Neural cell (in vitro differentiated cells): ENCODE measurements at regions not wholly inside any gene's neighbourhood (a gene's known extent, or its start where the extent isn't known, plus 50 kb on each side); places are given as distances from the start of the nearest gene placed in this dataset.

ENCODE experiments used
- H2AFZ ChIP-seq: fragments of 200-600, 300-800 bp; sonication (generic), shearing (Covaris generic); 2 replicates; pipeline ENCODE4 v1.6.0; 2014; ENCODE audit warnings: low read depth, mild to moderate bottlenecking, antibody characterized with exemption, low read length, moderate library complexity
- H3F3A ChIP-seq: fragments of 200-600 bp; shearing (Covaris generic); 2 replicates; pipeline ENCODE4 v1.6.1; 2016; ENCODE audit warnings: mild to moderate bottlenecking, moderate library complexity, mixed read lengths, antibody characterized with exemption, low read length; ENCODE audit not compliant: insufficient read depth, poor library complexity, severe bottlenecking
- H3K27ac ChIP-seq: fragments of 200-600, 300-800 bp; sonication (generic), shearing (Covaris generic); 2 replicates; pipeline ENCODE4 v1.5.1; 2014; ENCODE audit warnings: mild to moderate bottlenecking, low read length, moderate library complexity
- H3K27me3 ChIP-seq: fragments of 300-800, 200-600 bp; sonication (generic), shearing (Covaris generic); 2 replicates; pipeline ENCODE4 v1.6.0; 2014; ENCODE audit warnings: mild to moderate bottlenecking, low read depth, low read length, moderate library complexity; ENCODE audit not compliant: insufficient read depth
- H3K36me3 ChIP-seq: fragments of 300-800, 200-600 bp; sonication (generic), shearing (Covaris generic); 2 replicates; pipeline ENCODE4 v1.5.1; 2014; ENCODE audit warnings: mild to moderate bottlenecking, antibody characterized with exemption, low read length, moderate library complexity; ENCODE audit not compliant: insufficient read depth
- H3K4me2 ChIP-seq: fragments of 300-800, 200-600 bp; sonication (generic), shearing (Covaris generic); 2 replicates; pipeline ENCODE4 v1.6.0; 2014; ENCODE audit warnings: mild to moderate bottlenecking, low read length
- H3K4me3 ChIP-seq: fragments of 300-800, 200-600 bp; sonication (generic), shearing (Covaris generic); 2 replicates; pipeline ENCODE4 v1.5.1; 2014; ENCODE audit warnings: mild to moderate bottlenecking, low read length, moderate library complexity
- H3K79me2 ChIP-seq: fragments of 200-600 bp; shearing (Covaris generic); replicated peaks from 2 replicates; pipeline ENCODE4 v1.6.0; 2014; ENCODE audit warnings: mild to moderate bottlenecking, low read length, moderate library complexity; ENCODE audit not compliant: insufficient read depth
- H3K9ac ChIP-seq: fragments of 300-800, 200-600 bp; sonication (generic), shearing (Covaris generic); 2 replicates; pipeline ENCODE4 v1.6.1; 2016; ENCODE audit warnings: mild to moderate bottlenecking, low read length, mixed read lengths
- H3K9me2 ChIP-seq: fragments of 200-600 bp; shearing (Covaris generic); 2 replicates; pipeline ENCODE4 v1.6.1; 2016; ENCODE audit warnings: mild to moderate bottlenecking, low read length, mixed read lengths; ENCODE audit not compliant: insufficient read depth
- H3K9me3 ChIP-seq: fragments of 200-600, 300-800 bp; sonication (generic), shearing (Covaris generic); 2 replicates; pipeline ENCODE4 v1.6.1; 2016; ENCODE audit warnings: mild to moderate bottlenecking, mixed run types, low read length, moderate library complexity, mixed read lengths
- H4K20me1 ChIP-seq: fragments of 200-600 bp; shearing (Covaris generic); 2 replicates; pipeline ENCODE4 v1.6.1; 2016; ENCODE audit warnings: mild to moderate bottlenecking, mixed run types; ENCODE audit not compliant: insufficient read depth
- CTCF ChIP-seq: fragments of 450-650 bp; IDR thresholded peaks from 2 replicates; pipeline ENCODE4 v1.5.1; 2014; ENCODE audit warnings: antibody characterized with exemption, mild to moderate bottlenecking, moderate library complexity; ENCODE audit not compliant: poor library complexity, severe bottlenecking
- EP300 ChIP-seq: fragments of 450-650 bp; conservative IDR thresholded peaks from 2 replicates; pipeline ENCODE4 v1.6.1; 2014; ENCODE audit warnings: antibody characterized with exemption, mild to moderate bottlenecking, moderate library complexity; ENCODE audit not compliant: poor library complexity, severe bottlenecking
- EZH2 ChIP-seq: fragments of 200-600, 300-800 bp; shearing (Covaris generic), sonication (generic); IDR thresholded peaks from 2 replicates; pipeline ENCODE4 v1.6.1; 2014; ENCODE audit warnings: antibody characterized with exemption, low read length, borderline replicate concordance, mild to moderate bottlenecking; ENCODE audit not compliant: insufficient read depth, poor library complexity, severe bottlenecking
- MXI1 ChIP-seq: fragments of 450-650 bp; conservative IDR thresholded peaks from 2 replicates; pipeline ENCODE4 v1.6.1; 2014; ENCODE audit warnings: antibody characterized with exemption, mild to moderate bottlenecking; ENCODE audit not compliant: poor library complexity, severe bottlenecking
- POLR2AphosphoS5 ChIP-seq: IDR thresholded peaks from 2 replicates; pipeline ENCODE4 v1.6.1; 2012
- RAD21 ChIP-seq: fragments of 450-650 bp; conservative IDR thresholded peaks from 2 replicates; pipeline ENCODE4 v1.6.1; 2014; ENCODE audit warnings: antibody characterized with exemption, mild to moderate bottlenecking, moderate library complexity
- REST ChIP-seq: IDR thresholded peaks from 2 replicates; pipeline ENCODE4 v1.6.1; 2012; ENCODE audit warnings: borderline replicate concordance
- SMC3 ChIP-seq: fragments of 450-650 bp; conservative IDR thresholded peaks from 2 replicates; pipeline ENCODE4 v1.6.1; 2014; ENCODE audit warnings: antibody characterized with exemption, mild to moderate bottlenecking, moderate library complexity; ENCODE audit not compliant: poor library complexity
- TAF1 ChIP-seq: IDR thresholded peaks from 2 replicates; pipeline ENCODE4 v1.6.1; 2012; ENCODE audit warnings: low read depth

GRCh38 chr1:218027152-218027551, 257.9 kb upstream of the RRP15 start:
- no peaks in the 10 kb centered on the region for H3K79me2 ChIP-seq
- H3K36me3 ChIP-seq, result no peaks in the 10 kb centered on the region
- H3K9me3 ChIP-seq, result no peaks in the 10 kb centered on the region
- H3K4me2 ChIP-seq, result no peak overlapping the region
- H2AFZ ChIP-seq, result no peak overlapping the region
- H3F3A ChIP-seq, result no peaks in the 10 kb centered on the region
- H3K9me2 ChIP-seq, result no peaks in the 10 kb centered on the region
- H3K27me3 ChIP-seq, result no peaks in the 10 kb centered on the region
- no peak overlapping the region for H3K27ac ChIP-seq
- TF ChIP-seq EP300 (no peak), POLR2AphosphoS5 (no peak), CTCF (no peak), REST (no peak), EZH2 (no peak), RAD21 (no peak), TAF1 (no peak), MXI1 (no peak), SMC3 (no peak)
- H4K20me1 ChIP-seq, result no peaks in the 10 kb centered on the region
- no peak overlapping the region for H3K9ac ChIP-seq
- H3K4me3 ChIP-seq, result no peak overlapping the region

- Histone ChIP-seq H3K36me3 (no peaks in the 10 kb centered on the region), H4K20me1 (no peaks in the 10 kb centered on the region), H3K9ac (no peak overlapping the region), H2AFZ (no peak overlapping the region), H3K9me2 (no peaks in the 10 kb centered on the region), H3K4me2 (no peak overlapping the region), H3K4me3 (no peak overlapping the region), H3F3A (no peaks in the 10 kb centered on the region), H3K9me3 (no peaks in the 10 kb centered on the region), H3K27ac (no peak overlapping the region), H3K27me3 (no peaks in the 10 kb centered on the region), H3K79me2 (no peaks in the 10 kb centered on the region)
- no peak for TF ChIP-seq POLR2AphosphoS5
Measured at GRCh38 chr1:218030846-218031245, 254.2 kb upstream of the RRP15 start.

GRCh38 chr1:218031901-218032300, 253.2 kb upstream of the RRP15 start:
- Histone ChIP-seq H3K36me3 (no peaks in the 10 kb centered on the region), H3K9ac (no peak overlapping the region), H3K9me3 (no peaks in the 10 kb centered on the region), H3K9me2 (no peaks in the 10 kb centered on the region), H3K79me2 (no peaks in the 10 kb centered on the region), H3K27me3 (no peaks in the 10 kb centered on the region), H2AFZ (no peak overlapping the region), H3F3A (no peaks in the 10 kb centered on the region), H3K27ac (no peak overlapping the region), H3K4me2 (no peak overlapping the region), H4K20me1 (no peaks in the 10 kb centered on the region), H3K4me3 (no peak overlapping the region)
- TF ChIP-seq RAD21, result no peak
- no peak for TF ChIP-seq REST
- TF ChIP-seq SMC3, result no peak
- no peak for TF ChIP-seq CTCF
- no peak for TF ChIP-seq POLR2AphosphoS5
- no peak for TF ChIP-seq TAF1
- no peak for TF ChIP-seq EZH2
- no peak for TF ChIP-seq MXI1
